Spleen (tissue), 11 donors: ENCODE measurements at regions not wholly inside any gene's neighbourhood (a gene's known extent, or its start where the extent isn't known, plus 50 kb on each side); places are given as distances from the start of the nearest gene placed in this dataset.

Source experiments
- DNase-seq: peaks from one replicate; pipeline ENCODE4 v3.0.0-alpha.2; 2020
- H3K27ac ChIP-seq, 8 donors: fragments of 200-600 bp; sonication (generic) in 7 of 8; 1 replicate in 4 of 8; 2 replicates in 4 of 8; pipeline versions ENCODE4 v1.5.0 to v1.8.0; 2016 to 2021; ENCODE audit warnings: inconsistent platforms in 4 of 8, mild to moderate bottlenecking in 4 of 8, moderate library complexity in 1 of 8
- H3K27me3 ChIP-seq, 7 donors: fragments of 200-600 bp; sonication (generic) in 6 of 7; replicated peaks in 1 of 7; 1 replicate in 4 of 7; 2 replicates in 3 of 7; pipeline versions ENCODE4 v1.5.0 to v1.8.0; 2016 to 2021; ENCODE audit warnings: inconsistent platforms in 3 of 7, mild to moderate bottlenecking in 1 of 7
- H3K36me3 ChIP-seq, 6 donors: fragments of 200-600 bp; sonication (generic) in 5 of 6; 1 replicate in 4 of 6; 2 replicates in 2 of 6; pipeline versions ENCODE4 v1.5.0 to v1.8.0; 2016 to 2021; ENCODE audit warnings: inconsistent platforms in 2 of 6
- H3K4me1 ChIP-seq, 6 donors: fragments of 200-600 bp; sonication (generic) in 5 of 6; 1 replicate in 3 of 6; 2 replicates in 3 of 6; pipeline versions ENCODE4 v1.5.0 to v1.8.0; 2016 to 2021; ENCODE audit warnings: inconsistent platforms in 3 of 6
- H3K4me3 ChIP-seq, 8 donors: fragments of 200-600 bp; sonication (generic) in 7 of 8; 1 replicate in 4 of 8; 2 replicates in 4 of 8; pipeline versions ENCODE4 v1.5.0 to v1.8.0; 2016 to 2021; ENCODE audit warnings: inconsistent platforms in 4 of 8, mild to moderate bottlenecking in 4 of 8, moderate library complexity in 2 of 8
- H3K9me3 ChIP-seq, 8 donors: fragments of 200-600 bp; sonication (generic) in 7 of 8; 1 replicate in 4 of 8; 2 replicates in 4 of 8; pipeline versions ENCODE4 v1.5.0 to v1.8.0; 2016 to 2021; ENCODE audit warnings: inconsistent platforms in 4 of 8
- POLR2A ChIP-seq, 3 donors: fragments of 450-650 bp; IDR thresholded peaks; one replicate each; pipeline ENCODE4 v1.5.1; 2017; ENCODE audit warnings: antibody characterized with exemption in 3 of 3, mild to moderate bottlenecking in 1 of 3
- POLR2AphosphoS5 ChIP-seq, 3 donors: sonication (generic); formaldehyde crosslinking; IDR thresholded peaks; one replicate each; pipeline ENCODE4 v1.5.1; 2017; ENCODE audit warnings: antibody characterized with exemption in 3 of 3
- WGBS, 5 donors: extraction: QIAGEN DNeasy Blood & Tissue Kit in 3 of 5; methylation state at CpG; one replicate each; pipeline versions ENCODE4 v1.1.5 to v1.1.7; 2013 to 2018; 5-methylcytosine and 5-hydroxymethylcytosine counted together
- intact Hi-C: fragments of 100-400 bp; cut with DNase I; formaldehyde crosslinking; loops from one replicate; pipeline ENCODE4 v1.15.0; 2023; ENCODE audit warnings: low total_unique reads
- TF ChIP-seq, protein P1 (sequence below), 11 experiments: fragments of 200-600 bp in 7 of 11; fragments of 450-650 bp in 4 of 11; sonication (generic) in 4 of 11; IDR thresholded peaks in 8 of 11; conservative IDR thresholded peaks in 3 of 11; 1 replicate in 7 of 11; 2 replicates in 4 of 11; pipeline versions ENCODE4 v1.4.0 to v1.8.0; 2016 to 2021; ENCODE audit warnings: antibody characterized with exemption in 11 of 11, inconsistent platforms in 4 of 11, mild to moderate bottlenecking in 1 of 11
- donor health status: healthy with polysubstance abuse.
- donor health status: DM: no; HTN: no; CAD: no; lungs with moderate emphysema.
- donor health status: DM: no; HTN: no; CAD: no.
- donor health status: Bipolar disorder and iron deficiency.
- donor health status: healthy.
- donor health status: DM: no; HTN: no; CAD: no.
- donor health status: DM: yes; HTN: yes; CAD: no.

DNA sequence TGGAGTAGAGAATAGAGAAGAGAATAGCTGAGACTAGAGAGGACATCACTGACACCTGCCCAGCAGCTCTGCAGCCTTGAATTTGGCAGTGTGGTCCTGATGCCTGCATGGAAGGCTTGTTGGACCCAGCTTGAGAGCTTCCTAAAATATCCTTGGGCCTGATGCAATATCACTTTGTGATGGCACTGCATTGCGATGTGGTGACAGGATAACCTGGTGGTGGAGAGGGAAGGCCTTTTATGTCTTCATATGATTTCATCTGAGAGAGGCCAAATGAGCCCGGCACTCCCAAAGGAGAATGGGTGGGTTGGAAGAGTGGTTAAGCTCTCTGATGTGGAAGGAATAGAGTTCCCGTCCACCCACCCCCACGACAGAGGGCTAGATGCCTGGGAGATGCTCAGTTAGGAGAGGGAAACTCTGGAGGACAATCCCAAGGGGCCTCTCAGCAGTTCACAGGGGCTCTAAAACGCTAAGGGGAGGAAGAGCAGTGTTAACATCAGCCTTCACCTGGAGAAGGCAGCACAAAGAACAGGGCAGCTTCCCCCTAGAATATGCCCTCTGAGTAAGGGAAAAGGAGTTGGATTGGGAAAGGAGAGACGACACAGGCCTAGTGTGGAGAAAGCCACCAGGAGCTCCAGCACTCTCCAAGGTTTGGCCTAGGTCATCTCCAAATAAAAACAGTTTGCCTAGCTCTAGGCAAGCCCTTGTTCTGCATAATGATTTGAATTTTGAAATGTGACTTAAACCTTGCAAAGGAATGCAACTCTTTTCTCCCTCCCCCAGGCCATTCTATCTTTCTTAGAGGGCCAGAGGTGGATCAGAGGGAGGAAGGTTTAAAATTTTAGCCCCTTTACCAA, 99.8 kb upstream of the SSBP2 start:
- H3K36me3 ChIP-seq, result no peaks in the 10 kb centered on the region
- H3K27me3 ChIP-seq, result no peaks in the 10 kb centered on the region
- intact Hi-C loops, result loop anchor here (5.0 kb wide), 3 partner anchors 98 to 338 kb away; partner anchors contain the start of gene SSBP2
- no peaks in the 10 kb centered on the region for H3K9me3 ChIP-seq
- no peak for TF ChIP-seq POLR2A (IDR thresholded peaks at IDR 0.05)
- TF ChIP-seq, protein P1, sequence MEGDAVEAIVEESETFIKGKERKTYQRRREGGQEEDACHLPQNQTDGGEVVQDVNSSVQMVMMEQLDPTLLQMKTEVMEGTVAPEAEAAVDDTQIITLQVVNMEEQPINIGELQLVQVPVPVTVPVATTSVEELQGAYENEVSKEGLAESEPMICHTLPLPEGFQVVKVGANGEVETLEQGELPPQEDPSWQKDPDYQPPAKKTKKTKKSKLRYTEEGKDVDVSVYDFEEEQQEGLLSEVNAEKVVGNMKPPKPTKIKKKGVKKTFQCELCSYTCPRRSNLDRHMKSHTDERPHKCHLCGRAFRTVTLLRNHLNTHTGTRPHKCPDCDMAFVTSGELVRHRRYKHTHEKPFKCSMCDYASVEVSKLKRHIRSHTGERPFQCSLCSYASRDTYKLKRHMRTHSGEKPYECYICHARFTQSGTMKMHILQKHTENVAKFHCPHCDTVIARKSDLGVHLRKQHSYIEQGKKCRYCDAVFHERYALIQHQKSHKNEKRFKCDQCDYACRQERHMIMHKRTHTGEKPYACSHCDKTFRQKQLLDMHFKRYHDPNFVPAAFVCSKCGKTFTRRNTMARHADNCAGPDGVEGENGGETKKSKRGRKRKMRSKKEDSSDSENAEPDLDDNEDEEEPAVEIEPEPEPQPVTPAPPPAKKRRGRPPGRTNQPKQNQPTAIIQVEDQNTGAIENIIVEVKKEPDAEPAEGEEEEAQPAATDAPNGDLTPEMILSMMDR (IDR thresholded peaks at IDR 0.05 in 8 of 11, conservative IDR thresholded peaks at IDR 0.05 in 3 of 11), result no peak
- no peak for TF ChIP-seq POLR2AphosphoS5 (IDR thresholded peaks at IDR 0.05)
- H3K27ac ChIP-seq, result peak overlapping the region; percentile 85 to 93 (median 90)
- peak overlapping the region in 6 of 8 donors; percentile 41 to 75 (median 50) for H3K4me3 ChIP-seq
- H3K4me1 ChIP-seq, result peaks cover 19 to 36% (median 31%) of the 10 kb centered on the region in 6 donors
- DNase-seq, result no peak
- WGBS, 5 donors, result 55 to 65% (median 62%) methylated on average over 6 of the region's 6 CpGs

DNA sequence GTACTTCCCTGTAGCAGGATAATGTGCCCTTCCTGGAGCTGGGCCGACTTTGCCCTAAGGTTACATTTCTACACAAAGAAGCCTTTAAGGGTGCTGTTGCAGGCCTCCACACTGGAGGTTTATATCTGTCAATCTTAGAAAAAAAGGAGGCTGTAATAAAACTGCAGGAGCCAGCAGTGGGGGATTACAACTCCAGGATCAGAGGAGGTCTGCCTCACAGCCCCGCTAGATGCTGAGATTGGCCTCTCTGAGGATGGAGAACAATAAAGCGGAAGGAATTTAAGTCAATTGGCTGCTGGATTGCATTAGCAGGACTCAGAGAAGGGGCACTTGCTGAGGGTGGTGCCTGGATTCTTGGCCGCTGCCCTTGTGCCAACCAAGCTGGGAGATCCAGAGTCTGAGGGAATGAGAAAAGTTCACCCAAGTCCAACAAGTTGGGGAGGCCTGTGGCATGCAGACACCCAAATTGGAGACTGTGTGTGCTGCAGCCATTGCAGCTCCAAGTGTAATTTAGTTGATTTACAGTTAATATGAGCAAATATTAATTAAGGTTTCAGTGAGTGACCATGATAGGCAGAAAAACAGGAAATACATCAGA, 99.0 kb upstream of the SSBP2 start:
- TF ChIP-seq, protein P1 (IDR thresholded peaks at IDR 0.05 in 8 of 11, conservative IDR thresholded peaks at IDR 0.05 in 3 of 11), result no peak
- no peak for TF ChIP-seq POLR2AphosphoS5 (IDR thresholded peaks at IDR 0.05)
- no peak for TF ChIP-seq POLR2A (IDR thresholded peaks at IDR 0.05)

DNA sequence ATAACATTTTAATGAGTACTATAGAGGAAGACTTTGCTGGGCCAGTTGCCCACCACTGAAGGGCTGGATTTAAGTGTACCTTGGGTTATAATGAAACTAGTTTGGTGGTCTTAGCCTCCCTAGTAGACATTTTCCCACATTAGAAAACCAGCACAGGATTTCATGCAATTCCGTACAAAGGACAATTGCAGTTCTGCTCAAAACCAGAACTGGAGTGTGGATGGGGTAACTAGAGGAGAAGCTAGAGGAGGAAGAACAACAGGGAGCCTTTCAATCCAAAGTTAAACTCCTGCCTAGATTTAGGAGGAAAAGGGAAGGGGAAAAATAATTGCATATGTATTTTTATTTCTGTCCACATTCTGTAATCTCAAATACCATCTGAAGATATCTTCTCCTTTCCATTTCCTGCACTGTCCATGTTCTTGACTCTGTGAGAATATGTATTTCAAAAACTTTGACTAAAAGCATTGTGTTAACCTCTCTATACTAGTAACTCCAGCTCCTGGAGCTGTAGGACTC, 97.5 kb upstream of the SSBP2 start:
- 27 to 47% (median 28%) methylated on average over 1 of the region's 1 CpG for WGBS, 5 donors
- intact Hi-C loops, result no loop called here
- H3K27ac ChIP-seq, result no peak overlapping the region
- no peaks in the 10 kb centered on the region for H3K27me3 ChIP-seq
- no peaks in the 10 kb centered on the region for H3K36me3 ChIP-seq
- DNase-seq, result no peak
- TF ChIP-seq, protein P1 (IDR thresholded peaks at IDR 0.05 in 8 of 11, conservative IDR thresholded peaks at IDR 0.05 in 3 of 11), result no peak
- TF ChIP-seq POLR2A (IDR thresholded peaks at IDR 0.05) (no peak), POLR2AphosphoS5 (IDR thresholded peaks at IDR 0.05) (no peak)
- H3K9me3 ChIP-seq, result no peaks in the 10 kb centered on the region
- peaks cover 19 to 36% (median 30%) of the 10 kb centered on the region in 6 donors for H3K4me1 ChIP-seq
- H3K4me3 ChIP-seq, result no peak overlapping the region

More for the DNA sequence above, 99.0 kb upstream of the SSBP2 start:
- no peaks in the 10 kb centered on the region for H3K9me3 ChIP-seq
- 89 to 92% (median 91%) methylated on average over 4 of the region's 4 CpGs for WGBS, 5 donors
- DNase-seq, result no peak
- peak overlapping the region in 2 of 8 donors; percentile 90 to 93 for H3K27ac ChIP-seq
- intact Hi-C loops, result loop anchor here (5.0 kb wide), 3 partner anchors 98 to 338 kb away; partner anchors contain the start of gene SSBP2
- no peak overlapping the region for H3K4me3 ChIP-seq
- H3K27me3 ChIP-seq, result no peaks in the 10 kb centered on the region
- H3K36me3 ChIP-seq, result no peaks in the 10 kb centered on the region
- H3K4me1 ChIP-seq, result peaks cover 19 to 36% (median 31%) of the 10 kb centered on the region in 6 donors

DNA sequence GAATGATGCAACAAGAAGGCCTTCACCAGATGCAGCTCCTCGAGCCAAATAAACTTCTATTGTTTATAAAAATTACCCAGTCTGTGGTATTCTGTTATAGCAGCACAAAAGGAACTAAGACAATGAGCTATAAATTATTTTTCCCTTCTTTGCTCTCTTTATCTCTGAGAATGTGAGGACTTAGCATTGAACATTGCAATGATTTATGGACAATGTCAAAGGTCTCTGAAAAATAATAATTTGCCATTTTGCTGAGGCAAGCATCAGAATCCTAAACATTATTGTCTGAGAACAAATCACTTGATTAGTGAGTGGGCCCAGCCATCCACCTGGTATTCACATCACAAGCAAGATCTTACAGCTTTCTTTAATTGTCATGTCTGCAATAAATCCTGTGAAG, 95.4 kb upstream of the SSBP2 start:
- DNase-seq, result no peak
- WGBS, 5 donors, result 48 to 74% (median 66%) methylated on average over 1 of the region's 1 CpG
- TF ChIP-seq POLR2A (IDR thresholded peaks at IDR 0.05), result no peak
- TF ChIP-seq POLR2AphosphoS5 (IDR thresholded peaks at IDR 0.05), result no peak
- TF ChIP-seq, protein P1 (IDR thresholded peaks at IDR 0.05 in 8 of 11, conservative IDR thresholded peaks at IDR 0.05 in 3 of 11), result no peak

More for the DNA sequence above, 95.4 kb upstream of the SSBP2 start:
- Histone ChIP-seq H3K27me3 (no peaks in the 10 kb centered on the region), H3K27ac (no peak overlapping the region), H3K36me3 (no peaks in the 10 kb centered on the region), H3K4me1 (peaks cover 10 to 18% (median 16%) of the 10 kb centered on the region in 6 donors), H3K4me3 (no peak overlapping the region), H3K9me3 (no peaks in the 10 kb centered on the region)
- intact Hi-C loops, result no loop called here
